ENCODE measurements at regions not wholly inside any gene's neighbourhood (a gene's known extent, or its start where the extent isn't known, plus 50 kb on each side); places are given as distances from the start of the nearest gene placed in this dataset.

DNA sequence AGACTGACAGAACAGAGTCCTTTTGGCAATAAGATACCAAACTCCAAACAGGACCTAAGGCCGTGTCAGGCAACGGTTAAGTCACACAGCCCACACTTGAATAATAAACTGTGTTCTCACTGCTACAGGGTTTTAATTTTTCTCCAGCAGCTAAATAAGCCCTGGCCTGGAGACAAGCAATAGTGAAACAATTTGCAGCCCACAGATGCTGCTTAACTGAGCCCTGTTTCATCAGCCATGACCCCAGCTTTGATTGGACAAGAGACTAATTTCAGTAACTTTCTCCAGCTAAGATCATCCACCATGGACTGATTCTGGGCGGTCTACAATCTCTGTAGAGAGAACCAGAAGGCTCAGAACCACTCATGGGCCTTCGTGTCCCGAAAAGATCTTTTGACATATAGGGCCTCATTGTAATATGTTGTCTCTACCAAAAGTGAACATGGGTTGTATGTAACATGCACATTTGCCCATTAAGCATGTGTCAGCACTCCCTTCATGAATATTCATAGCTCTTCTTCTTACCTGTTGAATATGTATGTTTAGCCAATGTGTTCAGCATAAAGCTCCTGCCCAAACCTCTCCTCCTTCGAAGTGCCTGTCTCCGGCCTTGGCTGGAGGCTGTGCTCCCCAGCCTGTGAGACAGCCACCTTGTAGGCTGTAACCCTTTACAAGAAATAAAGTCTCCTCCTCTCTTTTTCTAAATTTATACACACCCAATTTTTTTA lies 223.1 kb upstream of the AKR1E2 start:
- TF ChIP-seq, protein P1, sequence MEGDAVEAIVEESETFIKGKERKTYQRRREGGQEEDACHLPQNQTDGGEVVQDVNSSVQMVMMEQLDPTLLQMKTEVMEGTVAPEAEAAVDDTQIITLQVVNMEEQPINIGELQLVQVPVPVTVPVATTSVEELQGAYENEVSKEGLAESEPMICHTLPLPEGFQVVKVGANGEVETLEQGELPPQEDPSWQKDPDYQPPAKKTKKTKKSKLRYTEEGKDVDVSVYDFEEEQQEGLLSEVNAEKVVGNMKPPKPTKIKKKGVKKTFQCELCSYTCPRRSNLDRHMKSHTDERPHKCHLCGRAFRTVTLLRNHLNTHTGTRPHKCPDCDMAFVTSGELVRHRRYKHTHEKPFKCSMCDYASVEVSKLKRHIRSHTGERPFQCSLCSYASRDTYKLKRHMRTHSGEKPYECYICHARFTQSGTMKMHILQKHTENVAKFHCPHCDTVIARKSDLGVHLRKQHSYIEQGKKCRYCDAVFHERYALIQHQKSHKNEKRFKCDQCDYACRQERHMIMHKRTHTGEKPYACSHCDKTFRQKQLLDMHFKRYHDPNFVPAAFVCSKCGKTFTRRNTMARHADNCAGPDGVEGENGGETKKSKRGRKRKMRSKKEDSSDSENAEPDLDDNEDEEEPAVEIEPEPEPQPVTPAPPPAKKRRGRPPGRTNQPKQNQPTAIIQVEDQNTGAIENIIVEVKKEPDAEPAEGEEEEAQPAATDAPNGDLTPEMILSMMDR (IDR thresholded peaks at IDR 0.05) = no peak
- TF ChIP-seq, protein P2, sequence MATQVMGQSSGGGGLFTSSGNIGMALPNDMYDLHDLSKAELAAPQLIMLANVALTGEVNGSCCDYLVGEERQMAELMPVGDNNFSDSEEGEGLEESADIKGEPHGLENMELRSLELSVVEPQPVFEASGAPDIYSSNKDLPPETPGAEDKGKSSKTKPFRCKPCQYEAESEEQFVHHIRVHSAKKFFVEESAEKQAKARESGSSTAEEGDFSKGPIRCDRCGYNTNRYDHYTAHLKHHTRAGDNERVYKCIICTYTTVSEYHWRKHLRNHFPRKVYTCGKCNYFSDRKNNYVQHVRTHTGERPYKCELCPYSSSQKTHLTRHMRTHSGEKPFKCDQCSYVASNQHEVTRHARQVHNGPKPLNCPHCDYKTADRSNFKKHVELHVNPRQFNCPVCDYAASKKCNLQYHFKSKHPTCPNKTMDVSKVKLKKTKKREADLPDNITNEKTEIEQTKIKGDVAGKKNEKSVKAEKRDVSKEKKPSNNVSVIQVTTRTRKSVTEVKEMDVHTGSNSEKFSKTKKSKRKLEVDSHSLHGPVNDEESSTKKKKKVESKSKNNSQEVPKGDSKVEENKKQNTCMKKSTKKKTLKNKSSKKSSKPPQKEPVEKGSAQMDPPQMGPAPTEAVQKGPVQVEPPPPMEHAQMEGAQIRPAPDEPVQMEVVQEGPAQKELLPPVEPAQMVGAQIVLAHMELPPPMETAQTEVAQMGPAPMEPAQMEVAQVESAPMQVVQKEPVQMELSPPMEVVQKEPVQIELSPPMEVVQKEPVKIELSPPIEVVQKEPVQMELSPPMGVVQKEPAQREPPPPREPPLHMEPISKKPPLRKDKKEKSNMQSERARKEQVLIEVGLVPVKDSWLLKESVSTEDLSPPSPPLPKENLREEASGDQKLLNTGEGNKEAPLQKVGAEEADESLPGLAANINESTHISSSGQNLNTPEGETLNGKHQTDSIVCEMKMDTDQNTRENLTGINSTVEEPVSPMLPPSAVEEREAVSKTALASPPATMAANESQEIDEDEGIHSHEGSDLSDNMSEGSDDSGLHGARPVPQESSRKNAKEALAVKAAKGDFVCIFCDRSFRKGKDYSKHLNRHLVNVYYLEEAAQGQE (IDR thresholded peaks at IDR 0.05; ENCODE audit: insufficient read depth in 1 of 2, low read depth in 2 of 2, low read length in 1 of 2) = no peak
- no peak for TF ChIP-seq POLR2AphosphoS5 (IDR thresholded peaks at IDR 0.05; ENCODE audit: low read depth, low read length)
- no peak for TF ChIP-seq TCF7L2 (IDR thresholded peaks at IDR 0.05; ENCODE audit: low read depth, low read length)
- TF ChIP-seq SIN3A (IDR thresholded peaks at IDR 0.05; ENCODE audit: borderline replicate concordance, insufficient read depth, low read depth, low read length) = no peak

Measured in Panc1 (cell line).